ENCODE measurements at regions not wholly inside any gene's neighbourhood (a gene's known extent, or its start where the extent isn't known, plus 50 kb on each side); places are given as distances from the start of the nearest gene placed in this dataset.
A peak's percentile ranks its signal among the peaks of the same experiment; 100 is the strongest.

DNA sequence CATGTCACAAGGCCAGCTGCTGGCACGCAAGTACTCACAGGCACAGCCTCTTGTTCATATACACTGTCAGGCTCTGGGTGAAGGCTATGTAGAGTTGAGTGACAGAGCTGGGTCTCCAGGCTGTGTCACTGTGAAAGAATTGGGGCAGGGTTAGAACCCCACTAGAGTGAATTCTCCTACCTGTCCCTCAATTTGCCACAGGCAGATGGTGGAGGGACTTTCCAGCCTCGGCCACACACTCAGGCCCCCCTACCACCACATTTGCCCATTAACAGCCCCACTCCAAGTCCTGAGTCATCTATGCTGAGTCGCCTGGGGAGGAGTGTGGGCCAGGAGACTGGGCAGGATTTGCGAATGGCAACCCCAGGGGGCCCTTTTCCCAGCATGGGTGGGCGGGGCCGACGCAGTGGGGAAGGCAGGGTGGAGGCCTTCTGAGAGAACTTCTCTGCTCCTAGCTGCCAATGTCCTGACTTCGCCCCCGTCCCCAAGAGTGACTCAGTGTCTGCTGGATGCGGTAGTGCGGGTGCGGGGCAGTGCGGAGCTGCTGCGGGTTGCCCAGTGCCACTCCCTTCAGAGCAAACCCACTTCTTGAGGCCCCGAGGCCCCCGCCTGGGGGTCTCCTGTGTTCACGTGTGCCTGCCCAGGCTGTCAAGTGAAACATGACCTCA is 50.3 kb upstream of the PSD2 start:
- Histone ChIP-seq H2BK120ac (ENCODE audit: low read depth, low read length) (peak overlapping the region; percentile 45), H2BK5ac (ENCODE audit: low read depth, low read length, poor library complexity, severe bottlenecking) (peak overlapping the region; percentile 47), H3K4me1 (ENCODE audit: control insufficient read depth, insufficient read depth, low read depth, low read length) (peaks cover 72% of the 10 kb centered on the region), H3K9me3 (ENCODE audit: control insufficient read depth, low read length) (no peaks in the 10 kb centered on the region), H3K14ac (ENCODE audit: low read length in 2 of 2) (peak overlapping the region in 1 of 2 experiments; percentile 12), H2AK5ac (ENCODE audit: low read length, severe bottlenecking) (peak overlapping the region; percentile 91), H3K36me3 (ENCODE audit: control insufficient read depth in 1 of 2, insufficient read depth in 2 of 2, low read depth in 1 of 2, low read length in 2 of 2) (no peaks in the 10 kb centered on the region), H4K8ac (ENCODE audit: low read length) (peak overlapping the region; percentile 53), H3K79me1 (replicated peaks; ENCODE audit: low read length, poor library complexity, severe bottlenecking) (no peaks in the 10 kb centered on the region), H3K27me3 (ENCODE audit: control insufficient read depth in 1 of 2, insufficient read depth in 1 of 2, low read length in 2 of 2) (no peaks in the 10 kb centered on the region), H3K9ac (ENCODE audit: low read length) (peak overlapping the region; percentile 58), H2BK12ac (ENCODE audit: low read length in 2 of 2) (peak overlapping the region; percentile 57 to 88), H3K4me2 (ENCODE audit: low read length, poor library complexity, severe bottlenecking) (peak overlapping the region; percentile 18), H2AFZ (ENCODE audit: low read depth, low read length) (no peak overlapping the region), H3K4ac (ENCODE audit: low read depth in 1 of 2, low read length in 2 of 2) (peak overlapping the region; percentile 51 to 53), H3K18ac (ENCODE audit: low read depth in 1 of 2, low read length in 2 of 2) (peak overlapping the region in 1 of 2 experiments; percentile 86), H3K27ac (ENCODE audit: low read length, poor library complexity, severe bottlenecking) (peak overlapping the region; percentile 83), H4K91ac (ENCODE audit: low read length) (peak overlapping the region; percentile 19), H3K23ac (ENCODE audit: low read length in 2 of 2) (no peak overlapping the region), H3K4me3 (ENCODE audit: insufficient read depth in 1 of 2, low read depth in 1 of 2, low read length in 2 of 2) (peak overlapping the region in 1 of 2 experiments; percentile 71), H2BK15ac (ENCODE audit: low read depth, poor library complexity, severe bottlenecking) (peak overlapping the region; percentile 82)
- 23% methylated on average over 17 of the region's 17 CpGs for WGBS
- DNase-seq = peak; percentile 89

DNA sequence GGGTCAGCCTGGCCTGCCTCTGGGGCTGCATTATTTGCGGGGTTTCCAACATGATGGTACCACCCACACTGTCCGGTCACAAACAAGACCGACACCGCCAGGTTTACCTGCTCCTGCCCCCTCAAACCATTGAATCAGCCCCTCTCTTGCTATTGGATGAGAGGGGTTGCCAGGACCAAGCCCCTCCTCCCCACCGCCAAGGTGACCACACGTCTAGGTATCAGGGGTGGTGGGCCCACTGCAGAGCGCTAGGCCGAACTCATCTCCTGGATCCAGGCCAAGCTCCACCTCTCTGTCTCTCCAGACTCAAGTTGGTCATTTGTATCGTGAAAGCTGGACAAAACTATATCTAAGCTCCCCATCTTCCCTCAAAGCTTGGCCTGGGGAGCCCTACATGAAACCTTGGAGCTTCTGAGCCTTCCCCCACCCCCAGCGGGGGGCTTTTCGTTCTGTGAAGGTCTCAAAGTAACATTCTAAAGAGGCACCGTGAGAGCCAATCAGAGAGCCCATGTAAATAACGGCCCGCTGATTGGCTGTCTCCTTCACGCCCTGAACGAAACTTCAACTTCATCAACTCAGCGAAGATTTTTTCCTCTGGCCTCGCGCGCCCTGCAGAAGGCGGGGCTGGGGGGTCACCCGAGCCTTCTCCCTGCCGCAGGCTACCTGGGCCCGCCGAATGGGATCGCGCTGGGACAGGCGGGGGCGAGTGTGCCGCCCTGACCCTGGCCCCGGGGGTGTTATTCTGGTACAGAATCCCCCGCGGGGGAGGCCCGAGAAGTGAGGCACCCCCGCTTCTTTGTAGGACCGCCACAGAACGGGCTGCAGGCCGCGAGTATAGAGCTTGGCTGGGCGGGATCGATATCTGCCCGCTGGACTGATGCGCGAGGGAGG is 49.6 kb upstream of the PSD2 start:
- peak overlapping the region; percentile 19 for H4K91ac ChIP-seq (ENCODE audit: low read length)
- no peaks in the 10 kb centered on the region for H3K27me3 ChIP-seq (ENCODE audit: control insufficient read depth in 1 of 2, insufficient read depth in 1 of 2, low read length in 2 of 2)
- H3K4me3 ChIP-seq (ENCODE audit: insufficient read depth in 1 of 2, low read depth in 1 of 2, low read length in 2 of 2) = peak overlapping the region; percentile 47 to 71
- peak overlapping the region; percentile 65 for H2AFZ ChIP-seq (ENCODE audit: low read depth, low read length)
- H3K23ac ChIP-seq (ENCODE audit: low read length in 2 of 2) = peak overlapping the region in 1 of 2 experiments; percentile 96
- no peaks in the 10 kb centered on the region for H3K36me3 ChIP-seq (ENCODE audit: control insufficient read depth in 1 of 2, insufficient read depth in 2 of 2, low read depth in 1 of 2, low read length in 2 of 2)
- H4K8ac ChIP-seq (ENCODE audit: low read length) = peak overlapping the region; percentile 53
- DNase-seq = peak; percentile 85
- peak overlapping the region; percentile 51 to 67 for H3K4ac ChIP-seq (ENCODE audit: low read depth in 1 of 2, low read length in 2 of 2)
- H3K14ac ChIP-seq (ENCODE audit: low read length in 2 of 2) = no peak overlapping the region
- H3K18ac ChIP-seq (ENCODE audit: low read depth in 1 of 2, low read length in 2 of 2) = peak overlapping the region; percentile 38 to 93
- H3K4me1 ChIP-seq (ENCODE audit: control insufficient read depth, insufficient read depth, low read depth, low read length) = peaks cover 67% of the 10 kb centered on the region
- WGBS = 7% methylated on average over 44 of the region's 44 CpGs
- H2BK5ac ChIP-seq (ENCODE audit: low read depth, low read length, poor library complexity, severe bottlenecking) = peak overlapping the region; percentile 75
- peak overlapping the region; percentile 82 for H2BK15ac ChIP-seq (ENCODE audit: low read depth, poor library complexity, severe bottlenecking)
- H3K27ac ChIP-seq (ENCODE audit: low read length, poor library complexity, severe bottlenecking) = peak overlapping the region; percentile 83
- peak overlapping the region; percentile 79 for H3K9ac ChIP-seq (ENCODE audit: low read length)
- H3K79me1 ChIP-seq (replicated peaks; ENCODE audit: low read length, poor library complexity, severe bottlenecking) = no peaks in the 10 kb centered on the region
- peak overlapping the region; percentile 28 to 96 for H2BK12ac ChIP-seq (ENCODE audit: low read length in 2 of 2)
- peak overlapping the region; percentile 45 for H2BK120ac ChIP-seq (ENCODE audit: low read depth, low read length)
- peak overlapping the region; percentile 88 for H2AK5ac ChIP-seq (ENCODE audit: low read length, severe bottlenecking)
- H3K9me3 ChIP-seq (ENCODE audit: control insufficient read depth, low read length) = no peaks in the 10 kb centered on the region
- H3K4me2 ChIP-seq (ENCODE audit: low read length, poor library complexity, severe bottlenecking) = peak overlapping the region; percentile 86

Measured in mesenchymal stem cell (in vitro differentiated cells and primary cell).